Fibroblast of lung (primary cell): ENCODE measurements at regions not wholly inside any gene's neighbourhood (a gene's known extent, or its start where the extent isn't known, plus 50 kb on each side); places are given as distances from the start of the nearest gene placed in this dataset.

Source experiments
- CTCF ChIP-seq, 2 donors: IDR thresholded peaks in 1 of 2; conservative IDR thresholded peaks in 1 of 2; 1 replicate in 1 of 2; 2 replicates in 1 of 2; pipeline ENCODE4 v1.5.1; 2011 to 2012; ENCODE audit warnings: low read length in 2 of 2, control low read depth in 1 of 2, inconsistent platforms in 1 of 2, low read depth in 1 of 2, mild to moderate bottlenecking in 1 of 2
- EZH2 ChIP-seq: IDR thresholded peaks from 2 replicates; pipeline ENCODE4 v1.5.1; 2012; ENCODE audit warnings: low read length, control low read depth, mild to moderate bottlenecking; ENCODE audit errors: missing control alignments

- TF ChIP-seq CTCF (conservative IDR thresholded peaks at IDR 0.05 in 1 of 2, IDR thresholded peaks at IDR 0.05 in 1 of 2; ENCODE audit: low read depth in 1 of 2, low read length in 2 of 2) (no peak), EZH2 (no peak)
Measured at GRCh38 chr6:109305028-109305427, 77.2 kb downstream of the CD164 start.
